ENCODE measurements at regions not wholly inside any gene's neighbourhood (a gene's known extent, or its start where the extent isn't known, plus 50 kb on each side); places are given as distances from the start of the nearest gene placed in this dataset.

DNA sequence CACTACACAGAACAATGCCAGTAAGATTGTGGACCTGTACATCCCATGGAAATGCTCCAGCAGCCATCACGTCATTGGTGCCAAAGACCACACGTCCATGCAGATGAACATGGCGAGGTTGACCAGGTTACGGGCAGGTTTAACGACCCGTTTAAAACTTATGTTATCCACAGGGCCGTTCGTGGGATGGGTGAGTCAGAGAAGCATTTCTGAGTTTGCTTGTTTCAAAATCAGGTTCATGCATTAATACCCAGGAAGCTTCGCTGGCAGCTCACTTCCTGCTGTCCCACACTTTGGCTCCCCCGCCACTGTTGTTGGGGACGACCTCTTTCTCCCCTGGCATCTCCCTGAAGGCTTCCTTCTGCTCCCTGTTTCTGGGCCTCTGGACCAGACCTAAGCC is 194.1 kb downstream of the USP12 start (continued):
- TF ChIP-seq ZNF217 (IDR thresholded peaks at IDR 0.05) = no peak
- TF ChIP-seq, protein P1, sequence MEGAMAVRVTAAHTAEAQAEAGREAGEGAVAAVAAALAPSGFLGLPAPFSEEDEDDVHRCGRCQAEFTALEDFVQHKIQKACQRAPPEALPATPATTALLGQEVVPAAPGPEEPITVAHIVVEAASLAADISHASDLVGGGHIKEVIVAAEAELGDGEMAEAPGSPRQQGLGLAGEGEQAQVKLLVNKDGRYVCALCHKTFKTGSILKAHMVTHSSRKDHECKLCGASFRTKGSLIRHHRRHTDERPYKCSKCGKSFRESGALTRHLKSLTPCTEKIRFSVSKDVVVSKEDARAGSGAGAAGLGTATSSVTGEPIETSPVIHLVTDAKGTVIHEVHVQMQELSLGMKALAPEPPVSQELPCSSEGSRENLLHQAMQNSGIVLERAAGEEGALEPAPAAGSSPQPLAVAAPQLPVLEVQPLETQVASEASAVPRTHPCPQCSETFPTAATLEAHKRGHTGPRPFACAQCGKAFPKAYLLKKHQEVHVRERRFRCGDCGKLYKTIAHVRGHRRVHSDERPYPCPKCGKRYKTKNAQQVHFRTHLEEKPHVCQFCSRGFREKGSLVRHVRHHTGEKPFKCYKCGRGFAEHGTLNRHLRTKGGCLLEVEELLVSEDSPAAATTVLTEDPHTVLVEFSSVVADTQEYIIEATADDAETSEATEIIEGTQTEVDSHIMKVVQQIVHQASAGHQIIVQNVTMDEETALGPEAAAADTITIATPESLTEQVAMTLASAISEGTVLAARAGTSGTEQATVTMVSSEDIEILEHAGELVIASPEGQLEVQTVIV (IDR thresholded peaks at IDR 0.05; ENCODE audit: borderline replicate concordance, partially characterized antibody) = no peak
- TF ChIP-seq SIX5 (IDR thresholded peaks at IDR 0.05; ENCODE audit: low read depth, low read length, severe bottlenecking) = no peak

DNA sequence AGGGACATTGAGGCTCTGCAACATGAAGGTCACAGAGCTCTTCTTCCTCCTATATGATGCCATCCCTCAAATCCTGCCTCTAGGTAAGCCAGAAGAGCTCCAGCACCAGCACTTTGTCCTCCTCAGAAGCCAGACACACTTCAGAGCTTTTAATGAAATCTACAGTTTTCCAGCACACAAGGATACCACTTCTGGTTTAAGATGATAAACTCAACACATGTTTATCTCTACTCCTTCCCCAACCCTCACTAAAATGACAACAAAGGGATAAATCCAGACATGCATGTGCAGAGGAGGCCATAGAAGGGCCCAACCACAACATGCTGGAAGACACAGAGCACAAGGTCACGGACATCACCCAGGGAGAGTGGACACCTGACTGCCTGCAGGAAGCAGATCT is 195.3 kb downstream of the USP12 start:
- in situ Hi-C loops (cut with MboI) (no loop called here), intact Hi-C loops (cut with micrococcal nuclease; ENCODE audit: unreplicated experiment) (no loop called here)
- CTCF ChIA-PET = interaction anchor here (1.1 to 1.2 kb wide), 2 partner anchors 308 to 386 kb away, joined by 3 to 4 read pairs; no protein-coding TSS in a partner anchor
- no peaks in the 10 kb centered on the region for H3K4me1 ChIP-seq (ENCODE audit: control insufficient read depth, insufficient read depth, low read length)
- POLR2A ChIA-PET = no interaction called here
- H3K4me2 ChIP-seq (ENCODE audit: control insufficient read depth, insufficient read depth) = no peak overlapping the region
- no TSS peak for BruUV-seq (replicated peaks)
- no peak overlapping the region for H2AFZ ChIP-seq (ENCODE audit: control insufficient read depth, low read depth, low read length)
- no peak overlapping the region for H3K9ac ChIP-seq (ENCODE audit: control insufficient read depth, insufficient read depth, low read length)
- ATAC-seq = no peak
- no peaks in the 10 kb centered on the region for H4K20me1 ChIP-seq (ENCODE audit: control insufficient read depth, insufficient read depth)
- no peaks in the 10 kb centered on the region; a peak in 2 of 4 replicates for H3K27me3 ChIP-seq (replicated peaks in 1 of 2; ENCODE audit: control insufficient read depth in 2 of 2, insufficient read depth in 2 of 2, low read length in 1 of 2)
- no peaks in the 10 kb centered on the region for H3K79me2 ChIP-seq (ENCODE audit: control insufficient read depth, insufficient read depth, low read length)
- no peak overlapping the region for H3K27ac ChIP-seq (ENCODE audit: control insufficient read depth, insufficient read depth)
- DNase-seq (ENCODE audit: low read depth, low spot score) = no peak
- H3K4me3 ChIP-seq = no peak overlapping the region
- SMC1A ChIA-PET (ENCODE audit: uncharacterized antibody, unreplicated experiment) = interaction anchor here (0.8 kb wide), 1 partner anchor 9 kb away, joined by 3 read pairs; no protein-coding TSS in a partner anchor
- H3K36me3 ChIP-seq (ENCODE audit: control insufficient read depth in 2 of 2, insufficient read depth in 2 of 2, low read length in 1 of 2) = no peaks in the 10 kb centered on the region
- RAD21 ChIA-PET (ENCODE audit: unreplicated experiment) = interaction anchor here (0.5 to 1.5 kb wide), 3 partner anchors 9 to 383 kb away, joined by 3 to 5 read pairs (median 3); no protein-coding TSS in a partner anchor
- TF ChIP-seq ESRRA (IDR thresholded peaks at IDR 0.05; ENCODE audit: low read length) (no peak), ZSCAN29 (IDR thresholded peaks at IDR 0.05) (no peak), TARDBP (IDR thresholded peaks at IDR 0.05; ENCODE audit: borderline replicate concordance) (no peak), GABPA (IDR thresholded peaks at IDR 0.05; ENCODE audit: low read depth) (no peak), GATAD2B (conservative IDR thresholded peaks at IDR 0.05; ENCODE audit: low read depth) (no peak), CHD4 (IDR thresholded peaks at IDR 0.05) (no peak), LARP7 (IDR thresholded peaks at IDR 0.05) (no peak), POU2F2 (IDR thresholded peaks at IDR 0.05; ENCODE audit: borderline replicate concordance, low read depth, low read length) (no peak), FOXM1 (IDR thresholded peaks at IDR 0.05; ENCODE audit: low read depth, low read length) (no peak), MEF2A (IDR thresholded peaks at IDR 0.05; ENCODE audit: insufficient read depth, low read depth, low read length) (no peak), RB1 (IDR thresholded peaks at IDR 0.05; ENCODE audit: borderline replicate concordance) (no peak), IKZF1 (conservative IDR thresholded peaks at IDR 0.05) (no peak), SRF (IDR thresholded peaks at IDR 0.05; ENCODE audit: low read depth in 2 of 2, low read length in 2 of 2) (no peak), SMAD5 (IDR thresholded peaks at IDR 0.05; ENCODE audit: low read depth) (no peak), SMARCA5 (IDR thresholded peaks at IDR 0.05) (no peak), IKZF2 (IDR thresholded peaks at IDR 0.05) (no peak), ZZZ3 (IDR thresholded peaks at IDR 0.05; ENCODE audit: control insufficient read depth, insufficient read length, low read depth) (no peak)
- TF ChIP-seq, protein P2, sequence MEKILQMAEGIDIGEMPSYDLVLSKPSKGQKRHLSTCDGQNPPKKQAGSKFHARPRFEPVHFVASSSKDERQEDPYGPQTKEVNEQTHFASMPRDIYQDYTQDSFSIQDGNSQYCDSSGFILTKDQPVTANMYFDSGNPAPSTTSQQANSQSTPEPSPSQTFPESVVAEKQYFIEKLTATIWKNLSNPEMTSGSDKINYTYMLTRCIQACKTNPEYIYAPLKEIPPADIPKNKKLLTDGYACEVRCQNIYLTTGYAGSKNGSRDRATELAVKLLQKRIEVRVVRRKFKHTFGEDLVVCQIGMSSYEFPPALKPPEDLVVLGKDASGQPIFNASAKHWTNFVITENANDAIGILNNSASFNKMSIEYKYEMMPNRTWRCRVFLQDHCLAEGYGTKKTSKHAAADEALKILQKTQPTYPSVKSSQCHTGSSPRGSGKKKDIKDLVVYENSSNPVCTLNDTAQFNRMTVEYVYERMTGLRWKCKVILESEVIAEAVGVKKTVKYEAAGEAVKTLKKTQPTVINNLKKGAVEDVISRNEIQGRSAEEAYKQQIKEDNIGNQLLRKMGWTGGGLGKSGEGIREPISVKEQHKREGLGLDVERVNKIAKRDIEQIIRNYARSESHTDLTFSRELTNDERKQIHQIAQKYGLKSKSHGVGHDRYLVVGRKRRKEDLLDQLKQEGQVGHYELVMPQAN (conservative IDR thresholded peaks at IDR 0.05) = no peak
- no peaks in the 10 kb centered on the region for H3K9me3 ChIP-seq (replicated peaks; ENCODE audit: control insufficient read depth, insufficient read depth, low read length)
- WGBS (ENCODE audit: insufficient coverage, insufficient replicate concordance, low lambda C conversion rate, missing lambda C conversion rate) = 0% methylated on average over 1 of the region's 1 CpG
- FAIRE-seq = no peak

Measured in GM12878 (cell line).